SU-DHL-6 (cell line): ENCODE measurements at regions not wholly inside any gene's neighbourhood (a gene's known extent, or its start where the extent isn't known, plus 50 kb on each side); places are given as distances from the start of the nearest gene placed in this dataset.

Experiments
- H2AFZ ChIP-seq: fragments of 200-600 bp; sonication (generic); 2 replicates; pipeline ENCODE4 v1.6.1; 2014; ENCODE audit warnings: low read depth, mild to moderate bottlenecking, moderate library complexity, mixed read lengths, antibody characterized with exemption, low read length; ENCODE audit not compliant: severe bottlenecking
- H3F3A ChIP-seq: fragments of 200-600 bp; shearing (Covaris generic); 2 replicates; pipeline ENCODE4 v1.6.0; 2016; ENCODE audit warnings: antibody characterized with exemption, mild to moderate bottlenecking; ENCODE audit not compliant: insufficient read depth
- H3K27ac ChIP-seq: fragments of 200-600 bp; sonication (generic); 2 replicates; pipeline ENCODE4 v1.5.1; 2016; ENCODE audit warnings: low read depth, mild to moderate bottlenecking, low read length, moderate library complexity, mixed read lengths
- H3K27me3 ChIP-seq: fragments of 200-600 bp; sonication (generic), shearing (Covaris generic); 2 replicates; pipeline ENCODE4 v1.6.0; 2014; ENCODE audit warnings: mild to moderate bottlenecking, low read length
- H3K36me3 ChIP-seq: fragments of 200-600 bp; sonication (generic); 2 replicates; pipeline ENCODE4 v1.6.1; 2014; ENCODE audit warnings: mild to moderate bottlenecking, low read length, mixed read lengths
- H3K4me2 ChIP-seq: fragments of 300-600, 200-600 bp; shearing (Covaris generic), sonication (generic); 2 replicates; pipeline ENCODE4 v1.6.0; 2014; ENCODE audit warnings: low read length, low read depth, mild to moderate bottlenecking; ENCODE audit not compliant: poor library complexity, severe bottlenecking
- H3K4me3 ChIP-seq: fragments of 200-600 bp; sonication (generic); 2 replicates; pipeline ENCODE4 v1.5.1; 2014; ENCODE audit warnings: antibody characterized with exemption, low read length, mild to moderate bottlenecking, mixed read lengths; ENCODE audit not compliant: insufficient read depth, poor library complexity, severe bottlenecking
- H3K79me2 ChIP-seq: fragments of 200-600 bp; sonication (generic); 2 replicates; pipeline ENCODE4 v1.6.1; 2014; ENCODE audit warnings: mild to moderate bottlenecking, low read length, moderate library complexity; ENCODE audit not compliant: insufficient read depth
- H3K9ac ChIP-seq: fragments of 200-600 bp; sonication (generic); 2 replicates; pipeline ENCODE4 v1.7.0; 2014; ENCODE audit warnings: mild to moderate bottlenecking, low read length
- H3K9me2 ChIP-seq: fragments of 200-600 bp; sonication (generic); replicated peaks from 2 replicates; pipeline ENCODE4 v1.6.1; 2014; ENCODE audit warnings: low read length; ENCODE audit not compliant: insufficient read depth
- H3K9me3 ChIP-seq: fragments of 200-600 bp; sonication (generic); 2 replicates; pipeline ENCODE4 v1.6.1; 2014; ENCODE audit warnings: low read length, mixed read lengths; ENCODE audit not compliant: insufficient read depth
- H4K20me1 ChIP-seq: fragments of 200-600 bp; sonication (generic); 2 replicates; pipeline ENCODE4 v1.6.1; 2014; ENCODE audit warnings: low read depth, mild to moderate bottlenecking, antibody characterized with exemption, low read length, moderate library complexity, mixed read lengths
- CTCF ChIP-seq: fragments of 200-600 bp; sonication (generic); IDR thresholded peaks from one replicate; pipeline ENCODE4 v1.5.1; 2017; ENCODE audit warnings: antibody characterized with exemption, mild to moderate bottlenecking, low read length, moderate library complexity; ENCODE audit not compliant: insufficient read depth, poor library complexity, severe bottlenecking
- EZH2phosphoT487 ChIP-seq: fragments of 200-600 bp; sonication (generic), shearing (Covaris generic); conservative IDR thresholded peaks from 2 replicates; pipeline ENCODE4 v1.6.1; 2018; ENCODE audit warnings: mild to moderate bottlenecking, antibody characterized with exemption, low read length, moderate library complexity, mixed read lengths

DNA sequence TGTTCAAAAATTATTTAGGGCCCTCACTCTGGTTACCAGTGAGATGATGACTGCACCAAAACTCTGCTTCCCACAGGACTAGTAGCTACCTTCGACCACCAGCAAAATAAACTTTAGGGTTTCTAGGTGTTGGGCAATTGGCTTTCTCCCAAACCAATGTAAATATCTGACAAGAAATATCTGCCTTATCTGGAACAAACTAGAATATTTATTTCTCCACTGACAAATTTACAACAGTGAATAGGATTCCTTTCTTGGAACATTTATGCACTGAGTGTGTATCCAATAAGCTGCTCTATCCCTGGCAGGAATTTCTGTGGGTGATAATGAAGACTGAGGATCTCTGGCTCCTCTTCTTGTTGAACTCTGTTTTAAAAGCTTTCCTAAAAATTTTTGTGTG is 148.6 kb downstream of the SLC6A15 start:
- Histone ChIP-seq H3K4me2 (no peak overlapping the region), H3F3A (no peaks in the 10 kb centered on the region), H3K36me3 (no peaks in the 10 kb centered on the region), H3K27me3 (no peaks in the 10 kb centered on the region), H4K20me1 (no peaks in the 10 kb centered on the region), H2AFZ (peak overlapping the region; percentile 72), H3K9me2 (no peaks in the 10 kb centered on the region; the same call in 1 of the 2 replicates), H3K79me2 (no peaks in the 10 kb centered on the region), H3K9ac (no peak overlapping the region), H3K27ac (no peak overlapping the region), H3K4me3 (no peak overlapping the region), H3K9me3 (no peaks in the 10 kb centered on the region)
- TF ChIP-seq EZH2phosphoT487 (no peak), CTCF (no peak)

- H3K9me3 ChIP-seq, result no peaks in the 10 kb centered on the region
These were observed 149.5 kb downstream of the SLC6A15 start for GRCh38 chr12:84763107-84763506.

GRCh38 chr12:84760091-84760865 is 152.3 kb downstream of the SLC6A15 start:
- no peaks in the 10 kb centered on the region for H3F3A ChIP-seq
- no peak overlapping the region for H3K4me2 ChIP-seq
- no peaks in the 10 kb centered on the region for H3K9me3 ChIP-seq
- no peaks in the 10 kb centered on the region; the same call in 1 of the 2 replicates for H3K9me2 ChIP-seq
- H3K79me2 ChIP-seq, result no peaks in the 10 kb centered on the region
- H4K20me1 ChIP-seq, result no peaks in the 10 kb centered on the region
- H3K9ac ChIP-seq, result no peak overlapping the region
- no peak for TF ChIP-seq CTCF
- TF ChIP-seq EZH2phosphoT487, result no peak
- H3K27ac ChIP-seq, result no peak overlapping the region
- H3K36me3 ChIP-seq, result no peaks in the 10 kb centered on the region
- H2AFZ ChIP-seq, result no peak overlapping the region
- H3K4me3 ChIP-seq, result no peak overlapping the region
- H3K27me3 ChIP-seq, result no peaks in the 10 kb centered on the region

More at GRCh38 chr12:84763107-84763506, 149.5 kb downstream of the SLC6A15 start:
- Histone ChIP-seq H3K9me2 (no peaks in the 10 kb centered on the region; the same call in 1 of the 2 replicates), H3K9ac (no peak overlapping the region), H2AFZ (peak overlapping the region; percentile 72), H3F3A (no peaks in the 10 kb centered on the region), H3K27me3 (no peaks in the 10 kb centered on the region), H3K4me3 (no peak overlapping the region), H3K79me2 (no peaks in the 10 kb centered on the region), H4K20me1 (no peaks in the 10 kb centered on the region), H3K27ac (no peak overlapping the region), H3K4me2 (no peak overlapping the region), H3K36me3 (no peaks in the 10 kb centered on the region)
- TF ChIP-seq EZH2phosphoT487 (no peak), CTCF (no peak)
